ENCODE measurements at regions not wholly inside any gene's neighbourhood (a gene's known extent, or its start where the extent isn't known, plus 50 kb on each side); places are given as distances from the start of the nearest gene placed in this dataset.

- DNase-seq, result no peak
- Histone ChIP-seq H3K27me3 (no peaks in the 10 kb centered on the region), H3K4me3 (ENCODE audit: low read depth, low read length) (no peak overlapping the region), H3K4me1 (no peaks in the 10 kb centered on the region; the same call in 1 of the 2 replicates), H3K9me3 (no peaks in the 10 kb centered on the region), H3K36me3 (no peaks in the 10 kb centered on the region)
- no peak for TF ChIP-seq CTCF (IDR thresholded peaks at IDR 0.05; ENCODE audit: low read depth, low read length)
Observed at GRCh38 chr13:80284290-80284689, 56.6 kb downstream of the SPRY2 start.

- peak; percentile 7 for DNase-seq
- Histone ChIP-seq H3K27me3 (no peaks in the 10 kb centered on the region), H3K36me3 (no peaks in the 10 kb centered on the region), H3K4me1 (peaks cover 4% of the 10 kb centered on the region; the same call in 1 of the 2 replicates), H3K4me3 (ENCODE audit: low read depth, low read length) (no peak overlapping the region), H3K9me3 (no peaks in the 10 kb centered on the region; the same call in 1 of the 2 replicates)
- no peak for TF ChIP-seq CTCF (IDR thresholded peaks at IDR 0.05; ENCODE audit: low read depth, low read length)
Observed at GRCh38 chr13:80278706-80279105, 62.2 kb downstream of the SPRY2 start.

DNA sequence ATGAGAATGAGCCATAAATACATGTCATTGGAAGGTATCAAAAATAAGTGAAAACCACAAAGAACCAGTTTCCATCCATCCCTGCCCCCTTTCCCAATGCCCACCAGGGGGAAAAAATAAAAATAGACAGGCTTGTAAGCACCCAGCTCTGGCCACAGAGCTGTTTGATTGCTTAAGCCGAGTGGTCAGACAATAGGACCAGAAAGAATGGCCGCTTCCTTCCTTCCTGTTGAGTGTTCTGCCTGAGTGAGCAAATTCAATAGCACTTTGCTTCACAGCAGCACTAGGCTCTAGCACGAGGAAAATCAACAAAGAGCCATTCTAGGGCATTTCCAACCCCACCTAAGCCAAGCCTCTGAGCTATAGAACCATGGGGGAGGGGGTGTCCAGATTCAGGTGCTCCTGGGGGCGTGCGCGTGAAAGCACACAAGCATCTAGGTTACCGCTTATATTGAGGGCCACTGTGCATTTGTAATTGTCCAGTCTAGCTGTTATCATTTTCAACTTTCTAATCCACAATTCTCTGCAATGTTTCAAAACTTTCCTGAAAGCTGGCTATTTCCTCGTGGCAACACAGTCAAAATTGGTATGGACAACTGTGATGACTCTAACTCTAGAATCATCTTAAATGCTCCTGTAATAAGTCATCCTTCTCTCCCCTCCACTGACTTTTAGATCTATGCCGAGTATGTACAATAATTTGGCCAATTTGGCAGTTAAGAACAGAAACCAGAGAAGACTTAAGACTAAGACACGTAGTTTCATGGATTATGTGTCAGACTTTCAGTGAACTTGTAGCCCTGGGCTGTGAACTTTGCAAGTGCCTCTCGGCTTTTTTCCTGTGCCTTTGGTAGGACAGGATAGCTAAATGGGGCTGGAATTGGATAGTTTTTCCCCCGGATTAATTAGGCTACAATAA, 64.3 kb downstream of the SPRY2 start:
- Histone ChIP-seq H3K4me3 (ENCODE audit: low read depth, low read length) (no peak overlapping the region), H3K36me3 (no peaks in the 10 kb centered on the region), H3K9me3 (no peaks in the 10 kb centered on the region; the same call in 1 of the 2 replicates), H3K4me1 (peaks cover 4% of the 10 kb centered on the region; the same call in 1 of the 2 replicates), H3K27me3 (no peaks in the 10 kb centered on the region)
- DNase-seq, result peak; percentile 18
- no peak for TF ChIP-seq CTCF (IDR thresholded peaks at IDR 0.05; ENCODE audit: low read depth, low read length)

- H3K9me3 ChIP-seq, result no peaks in the 10 kb centered on the region; the same call in 1 of the 2 replicates
- DNase-seq, result no peak
- no peaks in the 10 kb centered on the region for H3K36me3 ChIP-seq
- H3K4me3 ChIP-seq (ENCODE audit: low read depth, low read length), result no peak overlapping the region
- TF ChIP-seq CTCF (IDR thresholded peaks at IDR 0.05; ENCODE audit: low read depth, low read length), result no peak
- peaks cover 4% of the 10 kb centered on the region; the same call in 1 of the 2 replicates for H3K4me1 ChIP-seq
- H3K27me3 ChIP-seq, result no peaks in the 10 kb centered on the region
Observed at GRCh38 chr13:80274643-80275042, 66.3 kb downstream of the SPRY2 start.

DNA sequence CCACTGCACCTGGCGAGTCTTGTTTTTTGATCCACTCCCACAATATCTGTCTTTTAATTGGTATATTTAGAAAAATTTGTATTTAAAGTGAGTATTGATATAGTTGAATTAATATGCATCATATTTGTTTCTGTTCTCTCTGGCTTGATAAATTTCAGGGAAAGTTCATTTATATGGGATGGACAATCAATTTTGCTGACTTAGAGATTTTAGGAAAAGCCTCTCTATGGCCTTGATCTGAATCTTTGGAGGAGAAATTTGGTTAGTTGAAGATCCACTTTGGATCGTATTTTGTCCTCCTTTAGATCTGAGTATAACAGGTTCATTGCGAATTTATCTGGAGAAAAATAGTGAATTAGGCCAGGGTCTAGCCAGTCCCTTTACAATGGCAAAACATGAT, 67.2 kb downstream of the SPRY2 start:
- no peak for TF ChIP-seq CTCF (IDR thresholded peaks at IDR 0.05; ENCODE audit: low read depth, low read length)
- Histone ChIP-seq H3K36me3 (no peaks in the 10 kb centered on the region), H3K4me1 (peaks cover 4% of the 10 kb centered on the region; the same call in 1 of the 2 replicates), H3K9me3 (no peaks in the 10 kb centered on the region; the same call in 1 of the 2 replicates), H3K27me3 (no peaks in the 10 kb centered on the region), H3K4me3 (ENCODE audit: low read depth, low read length) (no peak overlapping the region)
- no peak for DNase-seq

DNA sequence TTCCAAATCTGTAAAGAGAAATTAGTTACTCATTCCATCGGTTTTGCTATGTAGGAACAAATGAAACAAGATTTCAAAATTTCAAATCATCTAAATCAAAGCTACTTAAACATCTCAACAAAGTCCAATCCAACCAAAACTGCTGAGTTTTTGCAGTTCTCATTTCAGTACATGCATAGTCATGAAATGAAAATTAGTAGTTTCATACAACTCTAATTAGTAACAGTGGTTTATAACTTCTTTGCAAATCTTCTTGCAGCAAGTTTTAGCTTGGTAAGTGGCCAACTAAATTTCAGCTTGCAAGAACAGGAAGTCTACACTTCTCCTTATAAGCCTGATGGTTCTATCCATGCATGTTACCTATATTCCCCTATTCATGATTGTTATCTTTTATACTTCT, 75.6 kb downstream of the SPRY2 start:
- H3K4me3 ChIP-seq (ENCODE audit: low read depth, low read length), result no peak overlapping the region
- TF ChIP-seq CTCF (IDR thresholded peaks at IDR 0.05; ENCODE audit: low read depth, low read length), result no peak
- no peaks in the 10 kb centered on the region for H3K9me3 ChIP-seq
- H3K4me1 ChIP-seq, result peaks cover 7% of the 10 kb centered on the region
- DNase-seq, result no peak
- no peaks in the 10 kb centered on the region for H3K27me3 ChIP-seq
- no peaks in the 10 kb centered on the region for H3K36me3 ChIP-seq

Data from BE2C (cell line).